Erythroblast (primary cell): ENCODE measurements at regions not wholly inside any gene's neighbourhood (a gene's known extent, or its start where the extent isn't known, plus 50 kb on each side); places are given as distances from the start of the nearest gene placed in this dataset.
"Not testable (repeated sequence)": the region's sequence is repeated elsewhere in the genome, so short reads cannot be mapped to it uniquely, and the experiment has no call there.

Source experiments
- DNase-seq, 2 experiments: peaks; one replicate each; lab custom pipeline; 2025; lab: John Stamatoyannopoulos, UW
- GATA1 ChIP-seq: IDR thresholded peaks from 2 replicates; pipeline ENCODE4 v1.6.1; 2011; ENCODE audit warnings: low read depth, mild to moderate bottlenecking, control low read depth, low read length, moderate library complexity
- POLR2A ChIP-seq: IDR thresholded peaks from 2 replicates; pipeline ENCODE4 v1.6.1; 2011; ENCODE audit warnings: mild to moderate bottlenecking, low read length

GRCh38 chr2:590214-591175, 86.7 kb downstream of the TMEM18 start:
- TF ChIP-seq POLR2A (no peak), GATA1 (no peak)
- DNase-seq = no peak

GRCh38 chr2:589281-590130, 87.7 kb downstream of the TMEM18 start:
- TF ChIP-seq POLR2A = no peak
- TF ChIP-seq GATA1 = no peak
- DNase-seq = no peak

- DNase-seq = no peak
- no peak for TF ChIP-seq POLR2A
- no peak for TF ChIP-seq GATA1
These were observed 89.0 kb downstream of the TMEM18 start for GRCh38 chr2:588074-588645.

GRCh38 chr2:587087-587960, 89.9 kb downstream of the TMEM18 start:
- DNase-seq = no peak
- no peak for TF ChIP-seq POLR2A

- TF ChIP-seq POLR2A = no peak
- TF ChIP-seq GATA1 = no peak
- no peak for DNase-seq
These were observed 90.5 kb downstream of the TMEM18 start for GRCh38 chr2:586641-587076.

- no peak for TF ChIP-seq GATA1
- no peak for TF ChIP-seq POLR2A
- DNase-seq = no peak
These were observed 92.1 kb downstream of the TMEM18 start for GRCh38 chr2:584863-585823.

GRCh38 chr2:583666-584065, 93.5 kb downstream of the TMEM18 start:
- no peak for TF ChIP-seq GATA1
- TF ChIP-seq POLR2A = no peak
- DNase-seq = no peak

- DNase-seq = no peak
- no peak for TF ChIP-seq POLR2A
- TF ChIP-seq GATA1 = no peak
These were observed 94.2 kb downstream of the TMEM18 start for GRCh38 chr2:582792-583528.

- not testable (repeated sequence) for DNase-seq
These were observed 94.9 kb downstream of the TMEM18 start for GRCh38 chr2:582289-582688.

- no peak for TF ChIP-seq POLR2A
- no peak for DNase-seq
These were observed 97.2 kb downstream of the TMEM18 start for GRCh38 chr2:579961-580360.

- TF ChIP-seq POLR2A (no peak), GATA1 (no peak)
- DNase-seq = no peak
These were observed 97.8 kb downstream of the TMEM18 start for GRCh38 chr2:579351-579886.

GRCh38 chr2:576292-576691, 100.9 kb downstream of the TMEM18 start:
- TF ChIP-seq GATA1 (no peak), POLR2A (no peak)
- no peak for DNase-seq
